AG04449 (cell line): ENCODE measurements at regions not wholly inside any gene's neighbourhood (a gene's known extent, or its start where the extent isn't known, plus 50 kb on each side); places are given as distances from the start of the nearest gene placed in this dataset.

Experiments used
- CTCF ChIA-PET: fragments of 350-600 bp; formaldehyde crosslinking; extraction: SDS; loops from one replicate; lab custom pipeline; 2021; ENCODE audit warnings: antibody characterized with exemption; lab: Yijun Ruan, JAX
- POLR2A ChIA-PET: fragments of 400-600, 350-600 bp; formaldehyde crosslinking; extraction: SDS; loops from one replicate; lab custom pipeline; 2020; ENCODE audit warnings: antibody characterized with exemption, inconsistent platforms; lab: Yijun Ruan, JAX
- DNase-seq: peaks from one replicate; pipeline ENCODE4 v3.0.0-alpha.2; 2010; ENCODE audit warnings: low read depth, low spot score
- H3K4me3 ChIP-seq: 2 replicates; pipeline ENCODE4 v1.5.1; 2011; ENCODE audit warnings: low read depth, mild to moderate bottlenecking, control low read depth, low read length
- TF ChIP-seq, protein P1 (sequence below): IDR thresholded peaks from one replicate; pipeline ENCODE4 v1.5.1; 2011; ENCODE audit warnings: mild to moderate bottlenecking, moderate library complexity, low read length, control low read depth, inconsistent platforms; ENCODE audit not compliant: insufficient read depth; ENCODE audit errors: missing control alignments

DNA sequence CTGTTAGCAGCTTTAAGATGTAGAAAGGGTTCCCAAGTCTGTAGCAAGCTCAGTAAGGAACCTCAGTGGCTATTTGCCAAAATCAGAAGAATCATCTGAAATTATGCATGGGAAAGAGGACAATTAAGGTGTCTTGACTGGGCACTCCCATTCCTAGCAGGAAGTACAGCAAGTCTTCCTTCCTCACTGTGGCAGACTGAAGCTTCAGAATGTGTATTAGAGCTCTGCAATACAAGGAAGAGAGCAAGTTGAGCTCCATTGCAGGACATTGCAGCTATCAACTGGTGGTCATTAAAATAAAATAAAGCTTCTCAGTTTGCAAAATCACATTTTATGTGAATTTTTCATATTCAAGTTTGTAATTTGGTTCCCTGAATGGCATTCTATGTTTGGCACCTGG, 200.5 kb upstream of the CHAC2 start:
- CTCF ChIA-PET: interaction anchor here (0.7 kb wide), 1 partner anchor 172 kb away, joined by 3 read pairs; no protein-coding TSS in a partner anchor
- no peak for DNase-seq
- H3K4me3 ChIP-seq: no peak overlapping the region
- POLR2A ChIA-PET: no interaction called here
- TF ChIP-seq, protein P1, sequence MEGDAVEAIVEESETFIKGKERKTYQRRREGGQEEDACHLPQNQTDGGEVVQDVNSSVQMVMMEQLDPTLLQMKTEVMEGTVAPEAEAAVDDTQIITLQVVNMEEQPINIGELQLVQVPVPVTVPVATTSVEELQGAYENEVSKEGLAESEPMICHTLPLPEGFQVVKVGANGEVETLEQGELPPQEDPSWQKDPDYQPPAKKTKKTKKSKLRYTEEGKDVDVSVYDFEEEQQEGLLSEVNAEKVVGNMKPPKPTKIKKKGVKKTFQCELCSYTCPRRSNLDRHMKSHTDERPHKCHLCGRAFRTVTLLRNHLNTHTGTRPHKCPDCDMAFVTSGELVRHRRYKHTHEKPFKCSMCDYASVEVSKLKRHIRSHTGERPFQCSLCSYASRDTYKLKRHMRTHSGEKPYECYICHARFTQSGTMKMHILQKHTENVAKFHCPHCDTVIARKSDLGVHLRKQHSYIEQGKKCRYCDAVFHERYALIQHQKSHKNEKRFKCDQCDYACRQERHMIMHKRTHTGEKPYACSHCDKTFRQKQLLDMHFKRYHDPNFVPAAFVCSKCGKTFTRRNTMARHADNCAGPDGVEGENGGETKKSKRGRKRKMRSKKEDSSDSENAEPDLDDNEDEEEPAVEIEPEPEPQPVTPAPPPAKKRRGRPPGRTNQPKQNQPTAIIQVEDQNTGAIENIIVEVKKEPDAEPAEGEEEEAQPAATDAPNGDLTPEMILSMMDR: no peak

DNA sequence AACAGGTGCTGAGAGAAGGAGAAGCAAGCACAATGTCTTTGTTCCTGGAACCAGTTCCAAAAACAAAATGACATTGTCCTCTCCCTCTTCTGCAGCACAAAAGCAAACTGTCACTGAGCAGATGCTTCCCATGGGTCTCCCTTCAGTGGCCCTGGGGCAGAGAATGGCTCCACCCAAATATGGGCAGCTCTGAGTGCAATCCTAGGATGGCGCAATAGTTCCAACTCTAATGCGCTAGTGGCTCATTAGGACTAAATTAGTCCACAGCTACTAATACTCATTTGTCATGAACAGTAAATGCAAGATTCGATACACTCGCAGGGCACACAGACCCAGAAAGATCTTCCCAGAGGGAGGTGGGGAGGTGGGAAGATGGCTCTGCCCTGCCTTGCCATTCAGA, 205.2 kb upstream of the CHAC2 start:
- no peak overlapping the region for H3K4me3 ChIP-seq
- TF ChIP-seq, protein P1: no peak
- CTCF ChIA-PET: no interaction called here
- DNase-seq: no peak
- POLR2A ChIA-PET: no interaction called here

DNA sequence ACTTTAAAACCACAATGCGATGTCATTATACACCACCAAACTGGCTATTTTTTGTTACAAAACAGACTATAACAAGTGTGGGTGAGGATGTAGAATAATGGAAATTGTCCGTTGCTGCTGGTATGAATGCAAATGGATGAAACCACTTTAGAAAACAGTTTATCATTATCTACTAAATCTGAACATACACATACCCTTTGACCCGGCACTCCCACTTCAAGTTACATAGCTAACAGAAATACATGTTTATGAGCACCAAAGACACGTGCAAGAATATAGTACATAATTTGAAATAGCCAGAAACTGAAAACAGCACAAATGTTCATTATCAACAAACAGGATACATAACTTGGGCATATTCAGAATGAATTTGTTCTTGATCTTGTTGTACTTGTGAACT, 206.4 kb upstream of the CHAC2 start:
- ChIA-PET POLR2A (no interaction called here), CTCF (no interaction called here)
- no peak overlapping the region for H3K4me3 ChIP-seq
- TF ChIP-seq, protein P1: no peak
- no peak for DNase-seq

DNA sequence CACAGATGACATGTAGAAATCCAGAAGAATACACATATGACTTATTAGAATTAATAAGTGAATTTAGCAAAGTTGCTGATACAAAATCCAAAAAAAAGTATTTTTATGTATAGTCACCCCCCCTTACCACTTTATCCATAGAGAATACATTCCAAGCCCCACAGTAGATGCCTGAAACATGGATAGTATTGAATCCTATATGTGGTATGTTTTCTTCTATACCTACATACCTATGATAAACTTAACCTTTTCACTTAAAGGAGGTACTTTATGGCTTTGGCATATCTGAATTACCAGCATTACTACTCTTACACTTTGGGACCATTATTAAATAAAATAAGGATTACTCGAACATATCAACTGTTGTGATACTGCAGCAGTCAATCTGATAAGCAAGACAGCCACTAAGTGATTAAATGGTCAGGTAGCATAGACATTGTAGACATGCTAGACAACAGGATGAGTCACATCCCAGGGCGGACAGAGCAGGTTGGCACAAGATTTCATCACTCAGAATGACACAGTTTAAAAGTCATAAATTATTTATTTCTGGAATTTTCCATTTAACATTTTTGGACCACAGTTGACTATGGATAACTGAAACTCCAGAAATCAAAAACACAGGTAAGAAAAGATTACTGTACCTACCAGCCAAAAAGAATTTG, 208.2 kb upstream of the CHAC2 start:
- CTCF ChIA-PET: no interaction called here
- H3K4me3 ChIP-seq: no peak overlapping the region
- TF ChIP-seq, protein P1: no peak
- no peak for DNase-seq
- POLR2A ChIA-PET: no interaction called here

DNA sequence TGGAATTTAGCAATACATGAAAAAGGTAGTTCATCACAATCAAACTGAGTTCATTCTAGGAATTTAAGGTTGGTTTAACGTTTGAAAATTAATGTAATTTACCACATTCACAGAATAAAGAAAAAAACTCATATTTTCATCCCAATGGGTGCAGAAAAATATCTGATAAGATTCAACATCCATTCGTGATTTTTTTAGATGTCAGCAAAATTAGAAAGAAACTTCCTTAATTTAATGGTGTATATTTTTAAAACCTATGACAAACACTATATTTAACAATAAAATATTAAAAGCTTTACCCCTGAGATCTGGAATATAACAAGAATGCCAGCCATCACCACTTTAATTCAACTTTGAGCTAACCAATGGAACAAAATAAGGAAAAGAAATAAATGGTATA, 208.7 kb upstream of the CHAC2 start:
- H3K4me3 ChIP-seq: no peak overlapping the region
- POLR2A ChIA-PET: no interaction called here
- CTCF ChIA-PET: no interaction called here
- no peak for DNase-seq
- TF ChIP-seq, protein P1: no peak

DNA sequence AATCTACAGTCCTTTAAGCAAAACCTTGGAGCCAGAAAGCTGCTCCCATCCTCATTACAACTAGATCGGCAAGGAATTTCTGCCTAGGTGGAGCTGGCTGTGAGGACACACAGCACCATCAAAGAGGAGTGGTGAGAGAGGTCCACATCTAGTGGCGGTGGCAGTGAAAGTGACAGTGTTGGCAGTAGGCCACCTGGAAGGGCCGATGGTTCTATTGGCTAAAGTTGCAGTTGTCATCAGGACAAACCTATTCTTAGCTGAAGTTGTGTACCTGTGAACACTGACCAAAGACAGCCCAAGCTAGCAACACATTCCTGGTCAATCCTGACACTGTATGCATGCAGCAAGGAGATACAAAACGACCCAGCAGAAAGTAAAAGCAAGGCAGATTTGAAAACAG, 218.1 kb upstream of the CHAC2 start:
- ChIA-PET CTCF (no interaction called here), POLR2A (no interaction called here)
- DNase-seq: no peak
- H3K4me3 ChIP-seq: no peak overlapping the region
- TF ChIP-seq, protein P1: no peak
